ENCODE measurements at regions not wholly inside any gene's neighbourhood (a gene's known extent, or its start where the extent isn't known, plus 50 kb on each side); places are given as distances from the start of the nearest gene placed in this dataset.

- TF ChIP-seq CTCF (conservative IDR thresholded peaks at IDR 0.05 in 1 of 2, IDR thresholded peaks at IDR 0.05 in 1 of 2; ENCODE audit: extremely low read depth in 1 of 2, insufficient read depth in 1 of 2, low read depth in 1 of 2, low read length in 2 of 2) (no peak), EZH2 (IDR thresholded peaks at IDR 0.05; ENCODE audit: borderline replicate concordance, low read length) (no peak)
Observed at GRCh38 chr13:109904218-109904617, 117.8 kb upstream of the IRS2 start.
